SHP77 (cell line): ENCODE measurements at regions not wholly inside any gene's neighbourhood (a gene's known extent, or its start where the extent isn't known, plus 50 kb on each side); places are given as distances from the start of the nearest gene placed in this dataset.

Experiments used
- DNase-seq, 2 experiments: peaks; one replicate each; lab custom pipeline; 2025; lab: John Stamatoyannopoulos, UW

DNA sequence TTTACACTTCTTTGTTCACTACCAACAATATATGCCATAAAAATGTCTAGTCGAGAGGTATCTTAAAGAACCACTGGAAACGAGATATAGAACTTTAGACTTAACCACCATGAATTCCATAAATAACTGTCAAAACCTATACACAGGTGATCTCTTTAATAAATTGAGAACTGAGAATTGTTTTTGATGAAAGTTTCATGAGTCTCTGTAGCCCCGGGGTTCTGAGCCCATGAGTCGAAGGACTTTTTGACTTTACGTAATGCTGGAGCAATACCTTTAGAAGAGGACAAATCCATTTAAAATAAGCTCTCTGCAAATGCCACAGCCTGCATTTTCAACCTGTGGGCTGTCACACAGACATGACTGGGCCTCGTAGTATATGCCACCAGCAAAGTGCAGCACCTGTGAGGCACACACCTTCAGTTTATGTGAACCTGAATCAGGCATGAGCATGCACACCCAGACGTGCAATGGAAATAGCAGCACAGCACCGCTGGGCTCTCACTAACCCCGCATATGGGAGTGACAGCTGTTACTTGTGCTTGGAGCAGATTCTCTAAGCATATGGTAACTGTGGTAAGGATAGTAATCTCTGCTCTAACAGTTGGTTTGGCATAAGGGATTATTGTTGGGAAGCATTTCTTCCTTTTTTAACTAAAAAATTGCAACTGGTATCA lies 383.2 kb downstream of the SOCS6 start:
- no peak for DNase-seq

DNA sequence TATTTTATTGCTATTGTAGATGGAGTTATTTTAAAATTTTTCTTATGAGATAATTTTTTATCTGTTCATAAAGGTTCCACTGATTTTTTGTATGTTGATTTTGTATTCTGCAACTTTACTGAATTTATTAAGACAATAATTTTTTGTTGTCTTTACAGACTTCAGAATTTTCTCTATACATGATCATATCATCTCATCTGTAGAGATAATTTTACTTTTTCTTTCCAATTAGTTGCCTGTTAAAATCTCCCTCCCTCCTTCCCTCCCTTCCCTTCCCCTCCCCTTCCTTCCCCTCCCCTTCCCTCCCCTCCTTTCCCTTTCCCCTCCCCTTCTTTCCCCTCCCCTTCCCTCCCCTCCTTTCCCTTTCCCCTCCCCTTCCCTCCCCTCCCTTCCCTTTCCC lies 378.1 kb downstream of the SOCS6 start:
- no peak for DNase-seq

DNA sequence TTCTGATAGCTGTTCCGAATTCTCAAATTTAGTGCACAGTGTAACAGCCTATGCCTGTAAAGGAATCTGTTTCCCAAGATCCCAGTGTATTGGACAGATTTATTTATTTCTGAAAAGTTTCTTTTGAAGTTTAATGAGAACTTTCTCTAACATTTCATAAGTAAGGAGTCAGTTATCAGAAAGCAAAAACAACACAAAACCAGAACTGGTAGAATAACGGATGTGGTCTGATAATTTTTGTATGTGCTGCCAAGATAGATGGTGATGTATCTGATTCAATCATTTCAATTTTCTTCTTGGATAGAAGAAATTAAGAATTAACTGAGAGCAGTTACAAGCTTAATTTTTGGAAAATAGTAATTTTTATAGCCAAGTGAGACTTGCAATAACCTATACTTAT lies 374.3 kb downstream of the SOCS6 start:
- no peak for DNase-seq

DNA sequence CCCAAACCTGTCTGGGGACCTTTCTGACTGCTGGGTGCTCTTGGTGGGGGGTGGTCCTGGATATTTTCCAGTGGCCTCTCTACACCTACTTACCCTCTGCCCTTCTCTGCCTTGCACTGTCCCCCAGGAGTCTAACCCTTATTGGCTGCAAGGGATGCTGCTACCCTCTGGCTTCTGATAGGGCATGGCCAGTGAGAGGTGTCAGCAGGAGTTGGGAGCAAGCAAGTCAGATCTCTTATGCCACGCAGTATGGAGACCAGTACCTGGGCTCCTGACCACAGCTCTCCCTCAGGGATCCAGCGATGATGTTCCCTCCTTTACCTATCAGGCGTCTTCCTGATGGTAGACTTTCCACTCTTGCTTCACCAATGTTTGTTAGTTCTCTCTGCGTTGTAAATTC lies 373.7 kb downstream of the SOCS6 start:
- no peak for DNase-seq

DNA sequence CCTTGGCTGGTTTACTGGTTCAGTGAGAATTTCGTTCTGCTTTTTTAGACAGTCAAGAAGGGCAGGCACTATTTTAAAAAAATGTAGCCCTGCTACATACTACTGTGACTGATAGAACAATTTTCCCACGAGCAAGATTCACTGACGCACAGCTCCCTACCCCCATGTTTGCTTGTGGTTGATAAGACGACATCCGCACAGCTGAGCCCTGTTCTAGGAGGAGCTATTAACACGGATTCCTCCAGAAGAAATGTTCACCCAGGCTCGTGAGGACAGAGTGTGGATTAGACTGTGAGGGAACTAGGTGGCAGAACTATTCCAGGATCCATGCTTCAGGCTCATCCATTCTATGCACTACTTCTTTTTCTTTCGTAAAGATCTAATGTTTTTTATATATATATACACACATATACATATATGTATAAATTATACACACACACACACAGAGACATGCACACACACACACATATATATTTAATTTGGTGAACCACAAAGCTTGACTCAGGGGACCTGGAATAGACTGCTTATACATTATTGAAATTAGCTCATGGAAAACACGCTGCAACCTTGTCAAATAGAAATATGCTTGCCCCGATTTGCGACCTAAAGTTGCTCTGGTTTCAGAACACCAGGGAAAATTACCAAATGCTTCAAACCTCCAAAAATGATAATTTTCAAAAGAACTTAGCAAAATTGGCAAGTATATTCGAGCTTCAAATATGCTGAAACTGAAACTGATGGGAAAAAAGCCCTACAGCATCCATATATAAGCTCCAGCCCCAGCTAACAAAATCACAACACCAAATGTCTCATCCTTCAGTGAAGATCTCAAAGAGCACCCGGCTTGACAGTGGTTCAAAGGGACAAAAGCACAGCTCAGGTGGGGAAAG lies 370.4 kb downstream of the SOCS6 start:
- no peak for DNase-seq

DNA sequence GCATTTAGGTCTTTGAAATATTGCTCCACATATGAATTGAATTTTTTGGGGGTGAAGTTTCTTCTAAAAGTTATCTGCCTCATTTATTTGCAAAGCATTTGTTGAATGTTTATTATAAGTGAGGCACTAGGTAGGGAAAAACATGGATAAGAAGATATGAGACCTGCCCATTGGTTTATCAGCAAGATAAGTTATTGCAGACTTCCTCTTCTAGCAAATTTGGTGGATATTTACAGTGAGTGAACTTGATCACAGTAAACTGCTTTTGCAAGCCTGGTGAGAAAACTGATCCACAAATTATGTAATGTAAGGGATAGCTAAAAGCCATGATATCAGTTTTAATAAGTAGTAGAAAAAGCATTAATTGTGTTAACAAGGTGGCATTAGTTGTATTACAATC lies 364.8 kb downstream of the SOCS6 start:
- DNase-seq = no peak

DNA sequence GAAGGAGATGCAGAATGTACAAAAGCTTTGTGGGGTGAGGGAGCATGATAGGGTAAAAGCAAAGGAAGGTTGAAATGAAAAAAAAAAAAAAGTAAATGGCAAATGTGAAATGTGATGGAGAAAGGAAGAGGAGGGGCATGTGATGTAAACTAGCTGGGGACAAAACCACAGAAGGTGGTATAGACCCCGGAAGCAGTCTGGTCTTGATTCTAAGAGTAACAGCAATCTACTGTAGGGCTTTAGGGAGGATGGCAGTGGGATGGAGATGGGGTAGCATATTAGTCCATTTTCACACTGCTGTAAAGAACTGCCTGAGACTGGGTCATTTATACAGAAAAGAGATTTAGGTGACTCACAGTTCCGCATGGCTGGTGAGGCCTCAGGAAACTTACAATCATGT lies 362.0 kb downstream of the SOCS6 start:
- no peak for DNase-seq

DNA sequence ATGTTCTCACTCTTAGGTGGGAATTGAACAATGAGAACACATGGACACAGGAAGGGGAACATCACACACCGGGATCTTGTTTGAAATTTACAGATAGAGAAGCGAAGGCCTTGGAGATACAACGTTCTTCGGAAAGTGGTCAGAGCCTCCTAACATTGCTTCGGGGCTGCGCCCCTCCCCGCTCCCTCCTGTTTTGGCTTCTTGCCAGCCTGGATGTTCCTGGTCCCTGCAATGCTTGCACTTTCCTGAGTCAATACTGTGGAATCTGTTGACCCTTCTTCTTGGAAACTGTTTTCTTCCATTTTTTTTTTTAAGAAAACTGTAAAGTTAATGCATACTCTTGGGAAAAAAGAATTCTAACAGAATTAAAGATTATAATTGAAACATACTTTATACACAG lies 360.8 kb downstream of the SOCS6 start:
- DNase-seq = no peak

DNA sequence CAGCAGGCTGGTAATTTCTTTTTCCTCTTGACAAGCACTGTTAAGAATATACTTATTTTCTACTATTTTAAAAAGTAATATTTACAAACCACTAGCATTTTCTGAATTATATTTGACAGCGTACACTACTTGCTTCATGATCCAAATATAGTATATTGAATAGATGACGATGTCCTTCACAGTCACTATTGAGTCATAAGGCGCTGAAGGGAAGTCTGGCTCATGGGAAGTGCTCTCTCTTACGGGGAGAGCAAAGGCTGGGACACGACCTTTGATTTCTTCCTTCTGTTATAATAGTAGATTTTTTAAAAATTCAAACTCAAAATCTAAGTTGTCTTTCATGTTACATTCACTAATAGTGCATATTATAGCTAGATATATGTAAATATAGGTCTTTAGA lies 357.1 kb downstream of the SOCS6 start:
- DNase-seq = no peak

DNA sequence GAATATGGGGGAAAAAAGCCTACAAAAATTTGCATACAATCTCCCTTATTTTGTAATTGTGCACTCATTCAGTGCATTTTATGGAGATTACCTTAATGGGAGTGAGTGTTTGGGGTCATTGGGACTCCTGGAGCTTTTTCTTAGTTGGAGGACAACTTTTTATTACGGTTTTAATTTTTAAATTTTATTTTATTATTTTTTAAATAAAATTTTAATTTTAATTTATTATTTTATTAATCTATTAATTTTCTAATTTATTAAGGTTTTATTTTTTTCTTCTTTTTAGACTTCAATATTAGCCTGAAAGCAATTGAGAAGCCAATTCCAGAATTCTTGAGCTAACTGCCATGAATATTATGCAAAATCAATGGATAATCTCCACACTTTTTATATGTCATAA lies 355.0 kb downstream of the SOCS6 start:
- no peak for DNase-seq

DNA sequence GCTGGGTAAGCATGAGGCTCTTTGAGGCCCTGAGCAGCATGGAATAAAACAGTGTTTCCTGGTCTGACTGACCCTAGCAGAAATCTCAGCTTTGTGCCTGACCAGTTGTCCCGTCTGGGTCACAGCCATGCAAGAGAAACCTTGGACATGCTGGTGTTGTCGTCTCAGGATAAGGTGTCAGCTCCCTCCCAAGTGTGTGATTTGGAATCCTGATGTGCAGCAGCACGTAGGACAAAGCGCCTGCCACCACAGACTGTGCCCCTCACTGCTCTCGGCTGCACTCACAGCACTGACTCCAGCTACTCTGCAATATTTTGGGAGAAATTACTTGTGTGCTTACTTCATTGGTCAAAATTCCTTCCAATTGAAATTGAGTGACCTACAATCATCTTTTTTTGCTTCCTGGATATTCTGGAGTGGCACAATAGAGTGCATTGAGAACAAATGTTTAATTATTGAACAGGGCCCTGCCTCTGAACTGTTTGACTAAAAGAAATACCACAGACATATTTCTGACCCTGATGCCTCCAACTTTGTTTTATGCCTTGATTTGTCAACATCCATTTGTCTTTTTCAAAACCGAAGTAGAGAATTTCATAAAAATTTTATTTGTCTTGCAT lies 352.4 kb downstream of the SOCS6 start:
- DNase-seq = no peak

DNA sequence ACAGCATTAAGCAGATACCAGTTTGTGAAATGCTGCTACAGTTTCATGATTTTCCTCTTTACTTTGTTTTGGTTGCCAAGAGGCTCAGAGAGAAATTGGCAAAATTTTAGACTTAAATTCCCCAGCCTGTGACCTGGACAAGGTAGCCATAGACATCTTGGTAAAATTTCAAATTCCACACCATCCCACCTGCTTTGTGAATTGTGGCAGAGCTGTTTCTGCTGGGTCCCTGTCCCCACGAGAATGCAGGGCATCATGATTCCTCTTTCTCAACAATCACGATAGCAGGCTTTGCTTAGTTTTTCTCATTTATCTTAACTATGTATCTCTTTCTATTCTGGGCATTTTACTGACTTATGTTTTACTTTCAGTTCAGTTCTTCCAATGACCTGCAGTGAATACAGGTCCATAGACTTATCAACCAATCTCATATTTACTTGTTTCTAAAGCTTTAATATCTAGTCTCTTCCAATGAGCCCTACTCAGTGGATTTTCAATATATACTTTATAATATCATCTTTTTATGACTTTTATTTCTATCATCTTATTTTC lies 351.6 kb downstream of the SOCS6 start:
- DNase-seq = no peak

DNA sequence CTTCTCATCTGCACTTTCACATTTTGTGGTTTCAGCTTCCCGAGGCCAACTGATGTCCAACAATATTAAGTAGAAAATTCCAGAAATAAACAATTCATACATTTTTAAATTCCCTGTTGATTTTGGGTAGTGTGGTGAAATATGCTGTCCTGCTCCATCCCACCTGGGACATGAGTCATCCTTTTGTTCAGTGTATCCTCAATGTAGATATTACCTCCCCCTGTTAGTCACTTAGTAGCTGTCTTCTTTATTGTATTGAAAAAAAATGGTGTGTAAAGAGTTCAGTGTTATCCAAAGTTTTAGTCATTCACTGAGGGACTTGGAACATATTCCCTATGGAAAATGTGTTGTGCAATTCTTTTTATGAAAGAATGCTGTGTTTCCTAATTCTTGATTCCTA lies 348.1 kb downstream of the SOCS6 start:
- DNase-seq = no peak

DNA sequence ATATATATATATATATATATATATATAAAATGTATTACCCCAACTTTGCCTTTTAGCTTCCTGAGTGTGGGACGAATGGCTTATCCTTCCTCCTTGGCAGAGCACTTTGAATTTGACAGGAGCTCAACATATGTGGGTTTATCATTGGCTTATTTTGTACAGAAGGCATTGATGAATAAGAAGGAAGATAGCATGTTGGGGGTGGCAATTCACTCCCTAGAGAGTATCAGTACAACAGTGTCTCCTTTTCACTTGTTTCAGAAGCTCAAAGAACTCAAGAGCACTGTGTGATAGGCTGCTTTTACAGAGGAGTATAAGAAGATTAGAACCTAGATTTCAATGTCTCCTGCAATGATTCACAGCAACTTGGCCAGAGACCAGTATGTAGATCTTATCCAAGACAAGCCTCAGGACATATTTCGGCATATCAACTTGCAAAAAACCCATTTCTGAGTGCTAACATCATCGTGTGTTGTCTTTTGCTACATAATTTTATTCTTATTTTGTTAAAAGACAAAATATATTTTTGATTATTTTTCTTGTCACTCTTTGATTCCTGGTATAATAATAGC lies 345.8 kb downstream of the SOCS6 start:
- DNase-seq = no peak

DNA sequence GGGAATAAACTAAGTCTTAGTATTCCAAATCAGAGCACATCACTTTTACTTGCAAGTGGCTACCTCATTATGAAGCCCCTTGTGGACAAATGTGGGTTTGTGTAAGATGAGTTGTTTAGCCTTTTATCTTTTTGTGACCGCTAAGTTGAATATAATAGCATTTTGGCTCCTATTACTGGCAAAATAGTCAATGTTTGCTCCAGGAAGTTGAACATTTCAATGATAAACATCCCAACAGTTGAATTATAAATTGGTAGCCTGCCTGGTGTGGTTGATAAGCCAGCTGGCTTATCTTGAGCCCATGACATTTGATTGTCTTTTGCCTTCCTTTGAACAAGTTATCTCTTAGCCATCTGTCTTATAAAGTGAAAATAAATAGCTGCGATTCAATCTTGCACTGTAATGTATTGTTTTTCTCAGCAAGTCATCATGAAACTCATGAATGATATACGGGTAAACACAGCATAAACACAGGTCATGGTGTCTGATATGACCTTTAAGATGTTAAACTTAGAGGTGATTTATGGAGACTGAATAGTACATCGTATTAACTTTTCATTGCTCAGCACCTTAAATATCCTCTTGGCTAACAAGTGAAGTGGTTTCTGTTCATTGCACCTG lies 338.4 kb downstream of the SOCS6 start:
- no peak for DNase-seq

DNA sequence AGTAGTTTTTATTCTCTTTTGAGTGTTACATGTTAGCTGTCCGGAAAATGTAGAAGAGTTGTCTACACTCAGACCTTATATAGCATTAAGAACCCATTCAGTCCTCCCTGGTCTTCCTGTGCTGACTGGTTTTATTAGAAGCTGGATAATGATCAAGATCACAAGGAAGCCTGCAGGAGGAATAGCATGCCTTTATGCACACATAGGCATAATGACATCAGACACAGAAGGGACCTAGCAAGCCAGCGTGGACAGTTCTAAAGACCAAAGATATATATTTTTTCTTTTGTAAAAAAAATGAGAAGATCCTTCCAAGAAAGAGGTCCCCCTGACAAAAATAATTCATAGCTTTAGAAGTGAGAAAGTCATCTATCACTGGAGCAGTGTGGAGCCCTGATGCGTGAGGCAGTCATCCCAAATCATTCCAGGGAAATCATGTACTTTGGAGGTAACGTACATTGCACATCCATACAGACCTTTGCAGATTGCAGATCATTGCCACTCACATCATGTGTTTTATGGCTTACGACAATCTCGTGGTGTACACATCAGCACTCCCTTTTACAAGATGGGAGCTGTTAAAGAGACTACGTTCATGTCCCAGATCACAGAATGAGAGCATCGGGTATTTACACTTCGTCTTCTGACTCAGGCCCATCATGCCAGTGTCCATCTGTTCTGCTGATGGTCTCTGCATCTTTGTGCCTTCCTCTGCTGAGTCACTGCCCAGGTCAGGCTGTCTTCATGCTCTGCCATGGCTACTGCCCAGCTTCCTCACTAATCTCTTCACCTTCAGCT lies 334.0 kb downstream of the SOCS6 start:
- DNase-seq = peak in 1 of 2 experiments; percentile 13

DNA sequence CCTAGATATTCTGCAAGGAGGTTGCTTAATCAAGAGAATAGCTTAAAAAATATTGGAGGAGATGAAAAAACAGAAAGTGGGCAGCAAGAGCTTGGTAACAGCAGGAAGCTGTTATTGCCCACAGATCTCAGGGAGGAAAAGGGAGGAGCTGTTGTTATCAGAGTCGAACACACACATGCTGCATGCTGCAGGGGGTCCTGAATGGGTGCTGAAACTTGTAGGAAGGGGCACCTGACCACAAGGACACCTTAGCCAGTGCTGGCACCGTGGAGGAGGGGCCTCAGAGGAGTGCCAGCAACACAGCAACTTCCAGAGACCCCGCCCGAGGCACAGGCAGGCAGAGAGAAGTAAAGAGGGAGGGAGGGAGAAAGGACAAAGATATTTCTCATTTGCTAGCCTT lies 332.9 kb downstream of the SOCS6 start:
- DNase-seq = no peak

DNA sequence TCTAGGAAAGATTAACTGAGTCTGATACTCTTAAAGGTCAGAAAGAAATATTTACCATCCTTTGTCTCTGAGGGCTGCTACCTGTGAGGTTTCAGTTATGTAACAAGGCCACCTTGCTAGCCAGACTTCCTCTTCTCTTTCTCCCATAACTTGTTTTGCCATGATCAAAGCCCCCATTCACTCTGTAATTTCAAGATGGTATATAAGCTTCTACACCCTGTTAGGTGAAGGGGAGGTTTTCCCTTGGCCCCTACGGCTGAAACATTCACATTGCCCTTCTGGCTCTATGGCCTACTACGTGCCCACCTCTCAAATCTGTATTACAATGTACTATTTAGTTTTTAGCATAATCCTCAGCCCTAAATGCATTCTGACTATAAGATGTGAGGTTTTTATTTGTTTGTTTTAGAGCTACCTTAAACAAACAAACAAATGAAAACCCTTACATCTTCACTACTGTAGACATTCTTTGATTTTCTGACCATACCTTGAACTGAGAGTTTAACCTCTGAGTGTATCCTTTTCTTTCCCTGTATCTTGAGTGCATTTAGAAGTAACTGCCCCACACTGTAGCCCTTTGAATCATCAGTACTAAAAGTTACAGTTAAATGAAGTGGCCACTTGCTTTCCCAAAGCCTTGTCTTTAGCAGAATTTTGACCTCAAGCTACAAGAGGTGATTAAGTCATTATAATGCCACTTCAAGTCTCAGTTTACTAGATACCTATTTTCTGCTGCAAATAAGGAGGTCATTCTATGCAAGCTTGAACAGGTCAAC lies 332.2 kb downstream of the SOCS6 start:
- no peak for DNase-seq

DNA sequence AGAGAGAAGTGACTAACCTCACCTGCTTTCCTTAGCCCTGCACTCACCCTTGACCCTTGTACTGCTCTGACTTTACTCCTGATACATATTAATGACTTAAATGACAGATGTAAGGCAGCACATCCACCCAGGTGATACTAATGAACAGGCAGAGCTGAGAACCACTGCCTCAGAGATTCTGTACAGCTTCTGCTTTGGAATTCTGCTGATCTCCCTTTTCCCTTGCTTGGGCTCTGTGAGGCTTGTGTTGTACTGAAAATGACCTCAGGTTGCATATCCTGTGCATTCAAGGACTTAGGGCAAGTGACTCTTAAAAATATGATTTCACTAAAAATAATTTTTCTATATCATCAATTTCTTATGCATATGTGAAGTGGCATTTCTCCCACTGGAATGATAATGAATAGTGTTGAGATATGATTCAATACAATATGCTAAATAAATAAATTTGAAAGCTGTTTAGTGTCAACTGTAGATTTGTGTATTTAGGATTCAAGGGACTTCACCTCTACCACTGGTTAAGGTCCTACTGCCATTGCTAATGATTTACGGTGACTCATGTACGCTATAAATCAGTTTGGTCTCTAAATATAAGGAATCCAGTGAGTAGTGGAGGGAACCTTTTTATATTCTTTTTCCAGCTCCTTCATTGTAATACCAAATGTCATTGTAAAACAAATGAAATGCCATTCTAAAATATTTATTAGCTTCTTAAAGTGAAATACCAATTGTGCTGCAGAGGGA lies 328.3 kb downstream of the SOCS6 start:
- no peak for DNase-seq
